GM19238 (cell line): ENCODE measurements at regions not wholly inside any gene's neighbourhood (a gene's known extent, or its start where the extent isn't known, plus 50 kb on each side); places are given as distances from the start of the nearest gene placed in this dataset.

Source experiments
- DNase-seq: peaks from one replicate; pipeline ENCODE4 v3.0.0; 2011; ENCODE audit warnings: low spot score; ENCODE audit not compliant: insufficient read length

GRCh38 chr4:186886759-186887158, 163.1 kb upstream of the FAT1 start:
- DNase-seq, result no peak

- no peak for DNase-seq
Measured at GRCh38 chr4:186887291-186887700, 163.6 kb upstream of the FAT1 start.

GRCh38 chr4:186887752-186888151, 164.1 kb upstream of the FAT1 start:
- no peak for DNase-seq

- DNase-seq, result no peak
Measured at GRCh38 chr4:186889876-186890643, 166.4 kb upstream of the FAT1 start.

- no peak for DNase-seq
Measured at GRCh38 chr4:186891859-186892486, 168.3 kb upstream of the FAT1 start.

- DNase-seq, result no peak
Measured at GRCh38 chr4:186898367-186898766, 174.7 kb upstream of the FAT1 start.

- DNase-seq, result no peak
Measured at GRCh38 chr4:186900232-186900900, 176.7 kb upstream of the FAT1 start.

GRCh38 chr4:186900984-186901383, 177.3 kb upstream of the FAT1 start:
- no peak for DNase-seq

- no peak for DNase-seq
Measured at GRCh38 chr4:186901850-186902249, 178.2 kb upstream of the FAT1 start.

- no peak for DNase-seq
Measured at GRCh38 chr4:186902361-186902760, 178.7 kb upstream of the FAT1 start.

- no peak for DNase-seq
Measured at GRCh38 chr4:186904101-186904500, 180.4 kb upstream of the FAT1 start.

GRCh38 chr4:186906722-186907121, 183.1 kb upstream of the FAT1 start:
- DNase-seq, result no peak

GRCh38 chr4:186910385-186910784, 186.7 kb upstream of the FAT1 start:
- no peak for DNase-seq

GRCh38 chr4:186912606-186913005, 188.9 kb upstream of the FAT1 start:
- DNase-seq, result no peak

GRCh38 chr4:186915816-186916215, 192.2 kb upstream of the FAT1 start:
- no peak for DNase-seq

- DNase-seq, result no peak
Measured at GRCh38 chr4:186917136-186917535, 193.5 kb upstream of the FAT1 start.

- no peak for DNase-seq
Measured at GRCh38 chr4:186918466-186918865, 194.8 kb upstream of the FAT1 start.

- no peak for DNase-seq
Measured at GRCh38 chr4:186919340-186919739, 195.7 kb upstream of the FAT1 start.

- DNase-seq, result no peak
Measured at GRCh38 chr4:186920483-186920882, 196.8 kb upstream of the FAT1 start.

- DNase-seq, result no peak
Measured at GRCh38 chr4:186920992-186921391, 197.3 kb upstream of the FAT1 start.

- no peak for DNase-seq
Measured at GRCh38 chr4:186924723-186925122, 201.1 kb upstream of the FAT1 start.

- DNase-seq, result no peak
Measured at GRCh38 chr4:186927624-186928023, 204.0 kb upstream of the FAT1 start.

GRCh38 chr4:186930024-186930423, 206.4 kb upstream of the FAT1 start:
- no peak for DNase-seq
